ENCODE measurements at regions not wholly inside any gene's neighbourhood (a gene's known extent, or its start where the extent isn't known, plus 50 kb on each side); places are given as distances from the start of the nearest gene placed in this dataset.

- Mint-ChIP-seq H3K27ac (no peak overlapping the region), H3K4me3 (ENCODE audit: low read depth) (no peak overlapping the region), H3K27me3 (ENCODE audit: low read depth) (no peaks in the 10 kb centered on the region), H3K4me1 (ENCODE audit: low read depth) (no peaks in the 10 kb centered on the region), H3K36me3 (ENCODE audit: low read depth) (no peaks in the 10 kb centered on the region), H3K9me3 (peaks cover 15% of the 10 kb centered on the region)
- intact Hi-C loops (cut with micrococcal nuclease) = no loop called here
- no peak for DNase-seq (ENCODE audit: low spot score)
These were observed 1167.3 kb downstream of the UQCRFS1 start for GRCh38 chr19:28045621-28046020.

- Mint-ChIP-seq H3K27me3 (ENCODE audit: low read depth) (no peaks in the 10 kb centered on the region), H3K4me1 (ENCODE audit: low read depth) (no peaks in the 10 kb centered on the region), H3K27ac (no peak overlapping the region), H3K36me3 (ENCODE audit: low read depth) (no peaks in the 10 kb centered on the region), H3K4me3 (ENCODE audit: low read depth) (no peak overlapping the region), H3K9me3 (peaks cover 15% of the 10 kb centered on the region)
- intact Hi-C loops (cut with micrococcal nuclease) = no loop called here
- DNase-seq (ENCODE audit: low spot score) = no peak
These were observed 1168.5 kb downstream of the UQCRFS1 start for GRCh38 chr19:28044477-28044876.

- intact Hi-C loops (cut with micrococcal nuclease) = no loop called here
- DNase-seq (ENCODE audit: low spot score) = no peak
- no peaks in the 10 kb centered on the region for H3K27me3 Mint-ChIP-seq (ENCODE audit: low read depth)
- H3K9me3 Mint-ChIP-seq = peaks cover 7% of the 10 kb centered on the region
- no peaks in the 10 kb centered on the region for H3K36me3 Mint-ChIP-seq (ENCODE audit: low read depth)
- H3K4me3 Mint-ChIP-seq (ENCODE audit: low read depth) = no peak overlapping the region
- no peaks in the 10 kb centered on the region for H3K4me1 Mint-ChIP-seq (ENCODE audit: low read depth)
- H3K27ac Mint-ChIP-seq = no peak overlapping the region
These were observed 1170.4 kb downstream of the UQCRFS1 start for GRCh38 chr19:28042516-28042915.

GRCh38 chr19:28039677-28040381, 1173.1 kb downstream of the UQCRFS1 start:
- Mint-ChIP-seq H3K27me3 (ENCODE audit: low read depth) (no peaks in the 10 kb centered on the region), H3K4me1 (ENCODE audit: low read depth) (no peaks in the 10 kb centered on the region), H3K4me3 (ENCODE audit: low read depth) (no peak overlapping the region), H3K27ac (no peak overlapping the region), H3K36me3 (ENCODE audit: low read depth) (no peaks in the 10 kb centered on the region), H3K9me3 (no peaks in the 10 kb centered on the region)
- DNase-seq (ENCODE audit: low spot score) = no peak
- intact Hi-C loops (cut with micrococcal nuclease) = no loop called here

- intact Hi-C loops (cut with micrococcal nuclease) = no loop called here
- DNase-seq (ENCODE audit: low spot score) = no peak
- H3K36me3 Mint-ChIP-seq (ENCODE audit: low read depth) = no peaks in the 10 kb centered on the region
- no peaks in the 10 kb centered on the region for H3K4me1 Mint-ChIP-seq (ENCODE audit: low read depth)
- H3K9me3 Mint-ChIP-seq = peaks cover 7% of the 10 kb centered on the region
- no peak overlapping the region for H3K27ac Mint-ChIP-seq
- no peak overlapping the region for H3K4me3 Mint-ChIP-seq (ENCODE audit: low read depth)
- no peaks in the 10 kb centered on the region for H3K27me3 Mint-ChIP-seq (ENCODE audit: low read depth)
These were observed 1175.8 kb downstream of the UQCRFS1 start for GRCh38 chr19:28037186-28037585.

GRCh38 chr19:28036486-28036885, 1176.5 kb downstream of the UQCRFS1 start:
- H3K9me3 Mint-ChIP-seq = peaks cover 10% of the 10 kb centered on the region
- intact Hi-C loops (cut with micrococcal nuclease) = no loop called here
- H3K4me3 Mint-ChIP-seq (ENCODE audit: low read depth) = no peak overlapping the region
- no peak overlapping the region for H3K27ac Mint-ChIP-seq
- no peaks in the 10 kb centered on the region for H3K4me1 Mint-ChIP-seq (ENCODE audit: low read depth)
- no peak for DNase-seq (ENCODE audit: low spot score)
- no peaks in the 10 kb centered on the region for H3K36me3 Mint-ChIP-seq (ENCODE audit: low read depth)
- no peaks in the 10 kb centered on the region for H3K27me3 Mint-ChIP-seq (ENCODE audit: low read depth)

- no peak overlapping the region for H3K4me3 Mint-ChIP-seq (ENCODE audit: low read depth)
These were observed 1178.0 kb downstream of the UQCRFS1 start for GRCh38 chr19:28034936-28035335.

GRCh38 chr19:28028881-28029444, 1184.0 kb downstream of the UQCRFS1 start:
- no peak for DNase-seq (ENCODE audit: low spot score)
- Mint-ChIP-seq H3K4me3 (ENCODE audit: low read depth) (no peak overlapping the region), H3K4me1 (ENCODE audit: low read depth) (no peaks in the 10 kb centered on the region), H3K36me3 (ENCODE audit: low read depth) (no peaks in the 10 kb centered on the region), H3K27me3 (ENCODE audit: low read depth) (no peaks in the 10 kb centered on the region), H3K27ac (no peak overlapping the region), H3K9me3 (peaks cover 18% of the 10 kb centered on the region)
- intact Hi-C loops (cut with micrococcal nuclease) = no loop called here

More at GRCh38 chr19:28034936-28035335, 1178.0 kb downstream of the UQCRFS1 start:
- intact Hi-C loops (cut with micrococcal nuclease) = no loop called here
- Mint-ChIP-seq H3K27me3 (ENCODE audit: low read depth) (no peaks in the 10 kb centered on the region), H3K27ac (no peak overlapping the region), H3K36me3 (ENCODE audit: low read depth) (no peaks in the 10 kb centered on the region), H3K9me3 (peaks cover 11% of the 10 kb centered on the region), H3K4me1 (ENCODE audit: low read depth) (no peaks in the 10 kb centered on the region)
- DNase-seq (ENCODE audit: low spot score) = no peak

- no peak overlapping the region for H3K4me3 Mint-ChIP-seq (ENCODE audit: low read depth)
- H3K36me3 Mint-ChIP-seq (ENCODE audit: low read depth) = no peaks in the 10 kb centered on the region
- H3K4me1 Mint-ChIP-seq (ENCODE audit: low read depth) = no peaks in the 10 kb centered on the region
- H3K27ac Mint-ChIP-seq = no peak overlapping the region
- no peak for DNase-seq (ENCODE audit: low spot score)
- intact Hi-C loops (cut with micrococcal nuclease) = no loop called here
- H3K27me3 Mint-ChIP-seq (ENCODE audit: low read depth) = no peaks in the 10 kb centered on the region
- H3K9me3 Mint-ChIP-seq = peaks cover 10% of the 10 kb centered on the region
These were observed 1185.8 kb downstream of the UQCRFS1 start for GRCh38 chr19:28027116-28027515.

- no peak overlapping the region for H3K27ac Mint-ChIP-seq
- no peaks in the 10 kb centered on the region for H3K4me1 Mint-ChIP-seq (ENCODE audit: low read depth)
- DNase-seq (ENCODE audit: low spot score) = no peak
- peaks cover 8% of the 10 kb centered on the region for H3K9me3 Mint-ChIP-seq
- no peaks in the 10 kb centered on the region for H3K27me3 Mint-ChIP-seq (ENCODE audit: low read depth)
- H3K36me3 Mint-ChIP-seq (ENCODE audit: low read depth) = no peaks in the 10 kb centered on the region
- H3K4me3 Mint-ChIP-seq (ENCODE audit: low read depth) = no peak overlapping the region
- intact Hi-C loops (cut with micrococcal nuclease) = no loop called here
These were observed 1186.3 kb downstream of the UQCRFS1 start for GRCh38 chr19:28026636-28027035.

GRCh38 chr19:28024920-28025319, 1188.0 kb downstream of the UQCRFS1 start:
- Mint-ChIP-seq H3K9me3 (peaks cover 7% of the 10 kb centered on the region), H3K4me3 (ENCODE audit: low read depth) (no peak overlapping the region), H3K27ac (no peak overlapping the region), H3K27me3 (ENCODE audit: low read depth) (no peaks in the 10 kb centered on the region), H3K4me1 (ENCODE audit: low read depth) (no peaks in the 10 kb centered on the region), H3K36me3 (ENCODE audit: low read depth) (no peaks in the 10 kb centered on the region)
- DNase-seq (ENCODE audit: low spot score) = no peak
- intact Hi-C loops (cut with micrococcal nuclease) = no loop called here

- peaks cover 4% of the 10 kb centered on the region for H3K9me3 Mint-ChIP-seq
- H3K36me3 Mint-ChIP-seq (ENCODE audit: low read depth) = no peaks in the 10 kb centered on the region
- no peak overlapping the region for H3K4me3 Mint-ChIP-seq (ENCODE audit: low read depth)
- H3K27ac Mint-ChIP-seq = no peak overlapping the region
- no peaks in the 10 kb centered on the region for H3K4me1 Mint-ChIP-seq (ENCODE audit: low read depth)
- no peak for DNase-seq (ENCODE audit: low spot score)
- intact Hi-C loops (cut with micrococcal nuclease) = no loop called here
- no peaks in the 10 kb centered on the region for H3K27me3 Mint-ChIP-seq (ENCODE audit: low read depth)
These were observed 1189.9 kb downstream of the UQCRFS1 start for GRCh38 chr19:28023064-28023463.

- Mint-ChIP-seq H3K4me1 (ENCODE audit: low read depth) (no peaks in the 10 kb centered on the region), H3K27me3 (ENCODE audit: low read depth) (no peaks in the 10 kb centered on the region), H3K4me3 (ENCODE audit: low read depth) (no peak overlapping the region), H3K9me3 (peaks cover 2% of the 10 kb centered on the region), H3K27ac (no peak overlapping the region), H3K36me3 (ENCODE audit: low read depth) (no peaks in the 10 kb centered on the region)
- intact Hi-C loops (cut with micrococcal nuclease) = no loop called here
- no peak for DNase-seq (ENCODE audit: low spot score)
These were observed 1190.4 kb downstream of the UQCRFS1 start for GRCh38 chr19:28022506-28022905.
